Adrenal gland (tissue), 5 donors: ENCODE measurements at regions not wholly inside any gene's neighbourhood (a gene's known extent, or its start where the extent isn't known, plus 50 kb on each side); places are given as distances from the start of the nearest gene placed in this dataset.

Experiments
- POLR2A ChIP-seq, 2 donors: fragments of 450-650 bp; IDR thresholded peaks; one replicate each; pipeline ENCODE4 v1.6.1; 2017; ENCODE audit warnings: antibody characterized with exemption in 2 of 2, mild to moderate bottlenecking in 2 of 2, moderate library complexity in 1 of 2
- TF ChIP-seq, protein P1 (sequence below), 6 experiments: fragments of 450-650 bp in 4 of 6; fragments of 200-600 bp in 2 of 6; sonication (generic) in 1 of 6; IDR thresholded peaks; 1 replicate in 5 of 6; 2 replicates in 1 of 6; pipeline versions ENCODE4 v1.5.1 to v1.8.0; 2016 to 2021; ENCODE audit warnings: antibody characterized with exemption in 6 of 6, mild to moderate bottlenecking in 2 of 6, moderate library complexity in 1 of 6
- donor health status: DM: no; HTN: no; CAD: no.

DNA sequence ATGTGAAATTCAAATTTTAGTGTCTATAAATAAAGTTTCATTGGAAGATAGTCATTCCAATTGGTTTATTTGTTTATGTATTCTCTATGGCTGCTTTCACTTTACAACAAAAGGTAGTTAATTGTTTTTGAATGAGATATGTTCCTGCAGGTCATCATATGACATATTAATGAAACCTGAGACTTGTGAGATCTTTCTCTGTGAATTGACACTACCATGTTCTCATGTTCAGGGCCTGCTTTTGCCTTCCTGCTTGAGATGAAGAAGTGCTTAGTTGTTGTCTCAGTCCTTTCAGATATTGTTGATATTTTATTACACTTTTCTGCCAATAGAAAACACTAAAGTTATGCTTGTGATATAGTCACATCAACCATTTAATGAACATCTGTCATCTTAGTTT is 132.5 kb downstream of the UTRN start:
- TF ChIP-seq, protein P1, sequence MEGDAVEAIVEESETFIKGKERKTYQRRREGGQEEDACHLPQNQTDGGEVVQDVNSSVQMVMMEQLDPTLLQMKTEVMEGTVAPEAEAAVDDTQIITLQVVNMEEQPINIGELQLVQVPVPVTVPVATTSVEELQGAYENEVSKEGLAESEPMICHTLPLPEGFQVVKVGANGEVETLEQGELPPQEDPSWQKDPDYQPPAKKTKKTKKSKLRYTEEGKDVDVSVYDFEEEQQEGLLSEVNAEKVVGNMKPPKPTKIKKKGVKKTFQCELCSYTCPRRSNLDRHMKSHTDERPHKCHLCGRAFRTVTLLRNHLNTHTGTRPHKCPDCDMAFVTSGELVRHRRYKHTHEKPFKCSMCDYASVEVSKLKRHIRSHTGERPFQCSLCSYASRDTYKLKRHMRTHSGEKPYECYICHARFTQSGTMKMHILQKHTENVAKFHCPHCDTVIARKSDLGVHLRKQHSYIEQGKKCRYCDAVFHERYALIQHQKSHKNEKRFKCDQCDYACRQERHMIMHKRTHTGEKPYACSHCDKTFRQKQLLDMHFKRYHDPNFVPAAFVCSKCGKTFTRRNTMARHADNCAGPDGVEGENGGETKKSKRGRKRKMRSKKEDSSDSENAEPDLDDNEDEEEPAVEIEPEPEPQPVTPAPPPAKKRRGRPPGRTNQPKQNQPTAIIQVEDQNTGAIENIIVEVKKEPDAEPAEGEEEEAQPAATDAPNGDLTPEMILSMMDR (IDR thresholded peaks at IDR 0.05), result no peak
- TF ChIP-seq POLR2A (IDR thresholded peaks at IDR 0.05), result no peak
